ENCODE measurements at regions not wholly inside any gene's neighbourhood (a gene's known extent, or its start where the extent isn't known, plus 50 kb on each side); places are given as distances from the start of the nearest gene placed in this dataset.
"Not testable (repeated sequence)": the region's sequence is repeated elsewhere in the genome, so short reads cannot be mapped to it uniquely, and the experiment has no call there.

DNA sequence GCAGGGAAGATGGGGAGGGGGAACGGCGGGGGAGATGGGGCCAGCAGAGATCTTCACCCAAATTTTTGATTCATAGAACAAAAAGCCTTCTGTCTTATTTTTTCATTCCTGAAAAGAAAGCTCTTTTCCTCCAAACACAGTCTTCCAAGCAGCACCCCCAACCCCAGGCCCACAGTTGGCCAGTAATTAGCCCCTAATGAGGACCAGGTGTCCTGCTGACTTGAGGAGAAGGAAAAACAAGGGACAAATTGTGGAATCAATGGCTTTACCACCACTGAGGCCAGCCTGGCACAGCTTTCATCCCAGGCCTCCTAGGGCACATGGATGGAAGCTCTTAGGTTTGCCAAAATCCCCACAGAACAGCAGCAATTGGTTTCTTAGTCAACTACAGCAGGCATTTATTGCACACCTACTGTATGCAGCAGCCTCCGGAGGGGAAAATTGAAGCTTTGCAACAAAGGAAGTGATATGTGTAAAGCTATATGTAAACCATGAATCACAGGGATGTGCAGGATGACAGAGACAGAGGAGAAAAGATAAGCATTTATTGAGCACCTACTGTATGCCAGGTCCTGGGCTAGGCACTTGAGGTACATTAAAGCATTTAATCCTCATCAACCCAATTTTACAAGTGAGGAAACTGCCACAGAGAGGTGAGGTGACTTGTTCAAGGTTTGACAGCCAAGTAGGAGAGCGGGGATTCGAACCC is 199.5 kb downstream of the TBC1D2B start:
- DNase-seq (no peak), ATAC-seq (ENCODE audit: insufficient read depth, low FRiP score) (no peak)
- TF ChIP-seq, protein P1, sequence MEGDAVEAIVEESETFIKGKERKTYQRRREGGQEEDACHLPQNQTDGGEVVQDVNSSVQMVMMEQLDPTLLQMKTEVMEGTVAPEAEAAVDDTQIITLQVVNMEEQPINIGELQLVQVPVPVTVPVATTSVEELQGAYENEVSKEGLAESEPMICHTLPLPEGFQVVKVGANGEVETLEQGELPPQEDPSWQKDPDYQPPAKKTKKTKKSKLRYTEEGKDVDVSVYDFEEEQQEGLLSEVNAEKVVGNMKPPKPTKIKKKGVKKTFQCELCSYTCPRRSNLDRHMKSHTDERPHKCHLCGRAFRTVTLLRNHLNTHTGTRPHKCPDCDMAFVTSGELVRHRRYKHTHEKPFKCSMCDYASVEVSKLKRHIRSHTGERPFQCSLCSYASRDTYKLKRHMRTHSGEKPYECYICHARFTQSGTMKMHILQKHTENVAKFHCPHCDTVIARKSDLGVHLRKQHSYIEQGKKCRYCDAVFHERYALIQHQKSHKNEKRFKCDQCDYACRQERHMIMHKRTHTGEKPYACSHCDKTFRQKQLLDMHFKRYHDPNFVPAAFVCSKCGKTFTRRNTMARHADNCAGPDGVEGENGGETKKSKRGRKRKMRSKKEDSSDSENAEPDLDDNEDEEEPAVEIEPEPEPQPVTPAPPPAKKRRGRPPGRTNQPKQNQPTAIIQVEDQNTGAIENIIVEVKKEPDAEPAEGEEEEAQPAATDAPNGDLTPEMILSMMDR (IDR thresholded peaks at IDR 0.05; ENCODE audit: control extremely low read depth, extremely low read depth), result no peak
- H3K4me1 ChIP-seq (ENCODE audit: control insufficient read depth in 5 of 5, insufficient read depth in 5 of 5, low read length in 5 of 5), result peaks cover 0 to 5% (median 0%) of the 10 kb centered on the region in 5 donors
- H3K27ac ChIP-seq (ENCODE audit: low read depth in 1 of 2, low read length in 1 of 2), result no peak overlapping the region
- H3K36me3 ChIP-seq (ENCODE audit: control insufficient read depth in 4 of 4, insufficient read depth in 4 of 4, low read length in 4 of 4), result no peaks in the 10 kb centered on the region
- H3K27me3 ChIP-seq (ENCODE audit: control insufficient read depth in 3 of 3, insufficient read depth in 3 of 3, low read length in 2 of 3), result no peaks in the 10 kb centered on the region
- no peak overlapping the region for H3K4me3 ChIP-seq
- no peak overlapping the region for H3K9ac ChIP-seq (ENCODE audit: insufficient read depth in 1 of 2, low read length in 2 of 2)
- 74 to 77% methylated on average over 5 of the region's 5 CpGs for WGBS, 2 donors
- H3K9me3 ChIP-seq (ENCODE audit: control insufficient read depth in 4 of 4, insufficient read depth in 3 of 4, low read length in 3 of 4), result no peaks in the 10 kb centered on the region

GRCh38 chr15:77876107-77876820 is 201.2 kb downstream of the TBC1D2B start:
- not testable (repeated sequence) for H3K9me3 ChIP-seq (ENCODE audit: control insufficient read depth in 4 of 4, insufficient read depth in 3 of 4, low read length in 3 of 4); H3K4me3 ChIP-seq; H3K36me3 ChIP-seq (ENCODE audit: control insufficient read depth in 4 of 4, insufficient read depth in 4 of 4, low read length in 4 of 4); H3K9ac ChIP-seq (ENCODE audit: insufficient read depth in 1 of 2, low read length in 2 of 2); H3K27ac ChIP-seq (ENCODE audit: low read depth in 1 of 2, low read length in 1 of 2); ATAC-seq (ENCODE audit: insufficient read depth, low FRiP score); H3K27me3 ChIP-seq (ENCODE audit: control insufficient read depth in 3 of 3, insufficient read depth in 3 of 3, low read length in 2 of 3); H3K4me1 ChIP-seq (ENCODE audit: control insufficient read depth in 5 of 5, insufficient read depth in 5 of 5, low read length in 5 of 5)
- 46 to 80% methylated on average over 3 of the region's 9 CpGs for WGBS, 2 donors
- DNase-seq, result peak; percentile 24 to 81 (median 64)

DNA sequence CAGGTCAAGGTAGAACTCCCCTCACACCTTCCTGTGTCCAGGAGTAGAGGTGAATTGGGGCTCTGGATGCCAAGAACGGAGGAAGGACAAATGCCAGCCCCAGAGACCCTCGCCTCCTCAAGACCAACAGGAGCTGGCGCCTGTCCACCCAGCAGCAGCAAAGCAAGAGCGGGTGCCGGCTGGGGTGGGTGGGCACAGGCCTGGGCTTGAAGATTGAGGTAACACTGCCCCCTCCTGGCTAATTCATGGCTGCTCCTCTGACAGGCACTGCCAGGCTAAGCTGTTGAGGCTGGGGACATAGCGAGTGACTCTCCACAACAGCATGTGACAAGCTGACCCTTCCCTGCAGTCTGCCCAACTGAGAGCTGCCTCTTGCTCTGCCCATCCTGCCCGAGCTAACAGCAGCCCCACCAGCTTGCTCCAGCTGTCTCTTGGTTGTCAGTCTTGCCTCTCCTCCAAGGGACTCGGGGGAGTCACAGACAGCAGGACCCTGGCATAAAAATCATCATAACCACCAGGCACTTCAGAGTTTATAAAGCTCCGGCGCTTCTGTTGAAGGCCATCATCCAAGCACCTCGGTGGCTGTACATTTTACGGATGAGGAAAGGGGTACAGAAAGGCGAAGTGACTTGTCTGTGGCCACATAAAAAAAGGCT is 202.3 kb downstream of the TBC1D2B start:
- H3K36me3 ChIP-seq (ENCODE audit: control insufficient read depth in 4 of 4, insufficient read depth in 4 of 4, low read length in 4 of 4); H3K4me3 ChIP-seq; H3K4me1 ChIP-seq (ENCODE audit: control insufficient read depth in 5 of 5, insufficient read depth in 5 of 5, low read length in 5 of 5); ATAC-seq (ENCODE audit: insufficient read depth, low FRiP score); H3K27me3 ChIP-seq (ENCODE audit: control insufficient read depth in 3 of 3, insufficient read depth in 3 of 3, low read length in 2 of 3); H3K27ac ChIP-seq (ENCODE audit: low read depth in 1 of 2, low read length in 1 of 2); H3K9me3 ChIP-seq (ENCODE audit: control insufficient read depth in 4 of 4, insufficient read depth in 3 of 4, low read length in 3 of 4); H3K9ac ChIP-seq (ENCODE audit: insufficient read depth in 1 of 2, low read length in 2 of 2): not testable (repeated sequence)
- TF ChIP-seq, protein P1 (IDR thresholded peaks at IDR 0.05; ENCODE audit: control extremely low read depth, extremely low read depth), result peak; percentile 20
- DNase-seq, result peak; percentile 73 to 83 (median 78)
- WGBS, 2 donors, result 35 to 40% methylated on average over 11 to 13 of the region's 13 CpGs

DNA sequence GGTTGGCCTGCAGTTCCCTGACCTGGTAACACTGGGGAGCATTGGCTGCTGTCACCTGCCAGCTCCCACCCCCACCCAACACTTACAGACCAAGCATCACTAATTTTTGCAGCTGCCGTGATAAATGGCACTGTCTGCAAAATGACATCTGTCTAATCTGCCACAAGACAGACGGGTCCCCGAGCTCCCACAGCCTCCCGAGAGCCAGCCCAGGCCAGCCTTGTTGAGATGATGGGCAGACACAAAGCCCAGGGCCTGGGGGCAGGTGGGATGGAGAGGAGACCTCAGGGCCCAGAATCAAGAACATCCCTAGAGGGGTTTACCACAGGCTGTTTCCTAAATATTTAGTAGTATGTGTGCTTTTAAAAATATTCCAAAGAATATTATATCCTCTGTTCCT is 203.4 kb downstream of the TBC1D2B start:
- ATAC-seq (ENCODE audit: insufficient read depth, low FRiP score), result no peak
- Histone ChIP-seq H3K27ac (ENCODE audit: low read depth in 1 of 2, low read length in 1 of 2) (no peak overlapping the region), H3K4me1 (ENCODE audit: control insufficient read depth in 5 of 5, insufficient read depth in 5 of 5, low read length in 5 of 5) (peaks cover 0 to 5% (median 0%) of the 10 kb centered on the region in 5 donors), H3K36me3 (ENCODE audit: control insufficient read depth in 4 of 4, insufficient read depth in 4 of 4, low read length in 4 of 4) (no peaks in the 10 kb centered on the region), H3K27me3 (ENCODE audit: control insufficient read depth in 3 of 3, insufficient read depth in 3 of 3, low read length in 2 of 3) (no peaks in the 10 kb centered on the region), H3K4me3 (no peak overlapping the region), H3K9ac (ENCODE audit: insufficient read depth in 1 of 2, low read length in 2 of 2) (no peak overlapping the region), H3K9me3 (ENCODE audit: control insufficient read depth in 4 of 4, insufficient read depth in 3 of 4, low read length in 3 of 4) (no peaks in the 10 kb centered on the region)
- WGBS, 2 donors, result 70 to 83% methylated on average over 4 of the region's 4 CpGs
- TF ChIP-seq, protein P1 (IDR thresholded peaks at IDR 0.05; ENCODE audit: control extremely low read depth, extremely low read depth), result no peak
- DNase-seq, result no peak

GRCh38 chr15:77872521-77873425 is 204.7 kb downstream of the TBC1D2B start:
- DNase-seq; H3K4me3 ChIP-seq; ATAC-seq (ENCODE audit: insufficient read depth, low FRiP score); H3K36me3 ChIP-seq (ENCODE audit: control insufficient read depth in 4 of 4, insufficient read depth in 4 of 4, low read length in 4 of 4); H3K9me3 ChIP-seq (ENCODE audit: control insufficient read depth in 4 of 4, insufficient read depth in 3 of 4, low read length in 3 of 4); H3K27ac ChIP-seq (ENCODE audit: low read depth in 1 of 2, low read length in 1 of 2); H3K27me3 ChIP-seq (ENCODE audit: control insufficient read depth in 3 of 3, insufficient read depth in 3 of 3, low read length in 2 of 3); H3K9ac ChIP-seq (ENCODE audit: insufficient read depth in 1 of 2, low read length in 2 of 2); H3K4me1 ChIP-seq (ENCODE audit: control insufficient read depth in 5 of 5, insufficient read depth in 5 of 5, low read length in 5 of 5): not testable (repeated sequence)
- 81 to 84% methylated on average over 18 of the region's 18 CpGs for WGBS, 2 donors
